ENCODE measurements at regions not wholly inside any gene's neighbourhood (a gene's known extent, or its start where the extent isn't known, plus 50 kb on each side); places are given as distances from the start of the nearest gene placed in this dataset.

GRCh38 chr12:42857106-42857505 is 267.6 kb upstream of the PRICKLE1 start:
- Histone ChIP-seq H3K27ac (ENCODE audit: low read depth, low read length) (no peak overlapping the region), H3K36me3 (ENCODE audit: insufficient read depth, low read length) (no peaks in the 10 kb centered on the region), H3K4me3 (ENCODE audit: low read length) (no peak overlapping the region), H3K4me1 (ENCODE audit: insufficient read depth, low read length) (no peaks in the 10 kb centered on the region), H3K9ac (ENCODE audit: low read depth, low read length) (no peak overlapping the region), H3K9me3 (ENCODE audit: insufficient read depth, low read depth, low read length) (no peaks in the 10 kb centered on the region), H3K27me3 (ENCODE audit: insufficient read depth, low read length) (no peaks in the 10 kb centered on the region)

- no peaks in the 10 kb centered on the region for H3K36me3 ChIP-seq (ENCODE audit: insufficient read depth, low read length)
- no peaks in the 10 kb centered on the region for H3K4me1 ChIP-seq (ENCODE audit: insufficient read depth, low read length)
- H3K9ac ChIP-seq (ENCODE audit: low read depth, low read length): no peak overlapping the region
- no peak overlapping the region for H3K27ac ChIP-seq (ENCODE audit: low read depth, low read length)
- no peaks in the 10 kb centered on the region for H3K27me3 ChIP-seq (ENCODE audit: insufficient read depth, low read length)
- 100% methylated on average over 1 of the region's 2 CpGs for WGBS
- no peaks in the 10 kb centered on the region for H3K9me3 ChIP-seq (ENCODE audit: insufficient read depth, low read depth, low read length)
- no peak overlapping the region for H3K4me3 ChIP-seq (ENCODE audit: low read length)
Observed at GRCh38 chr12:42855362-42855950, 265.9 kb upstream of the PRICKLE1 start.

GRCh38 chr12:42854826-42855225 is 265.3 kb upstream of the PRICKLE1 start:
- Histone ChIP-seq H3K9me3 (ENCODE audit: insufficient read depth, low read depth, low read length) (no peaks in the 10 kb centered on the region), H3K4me3 (ENCODE audit: low read length) (no peak overlapping the region), H3K4me1 (ENCODE audit: insufficient read depth, low read length) (no peaks in the 10 kb centered on the region), H3K27ac (ENCODE audit: low read depth, low read length) (no peak overlapping the region), H3K27me3 (ENCODE audit: insufficient read depth, low read length) (no peaks in the 10 kb centered on the region), H3K9ac (ENCODE audit: low read depth, low read length) (no peak overlapping the region), H3K36me3 (ENCODE audit: insufficient read depth, low read length) (no peaks in the 10 kb centered on the region)

- no peak overlapping the region for H3K9ac ChIP-seq (ENCODE audit: low read depth, low read length)
- H3K27ac ChIP-seq (ENCODE audit: low read depth, low read length): no peak overlapping the region
- no peaks in the 10 kb centered on the region for H3K27me3 ChIP-seq (ENCODE audit: insufficient read depth, low read length)
- no peaks in the 10 kb centered on the region for H3K4me1 ChIP-seq (ENCODE audit: insufficient read depth, low read length)
- 99% methylated on average over 2 of the region's 2 CpGs for WGBS
- no peaks in the 10 kb centered on the region for H3K9me3 ChIP-seq (ENCODE audit: insufficient read depth, low read depth, low read length)
- no peak overlapping the region for H3K4me3 ChIP-seq (ENCODE audit: low read length)
- H3K36me3 ChIP-seq (ENCODE audit: insufficient read depth, low read length): no peaks in the 10 kb centered on the region
Observed at GRCh38 chr12:42854208-42854607, 264.7 kb upstream of the PRICKLE1 start.

- H3K9me3 ChIP-seq (ENCODE audit: insufficient read depth, low read depth, low read length): no peaks in the 10 kb centered on the region
Observed at GRCh38 chr12:42853370-42854140, 264.0 kb upstream of the PRICKLE1 start.

GRCh38 chr12:42846782-42847181 is 257.2 kb upstream of the PRICKLE1 start:
- Histone ChIP-seq H3K27me3 (ENCODE audit: insufficient read depth, low read length) (no peaks in the 10 kb centered on the region), H3K4me3 (ENCODE audit: low read length) (no peak overlapping the region), H3K27ac (ENCODE audit: low read depth, low read length) (no peak overlapping the region), H3K4me1 (ENCODE audit: insufficient read depth, low read length) (no peaks in the 10 kb centered on the region), H3K9ac (ENCODE audit: low read depth, low read length) (no peak overlapping the region), H3K9me3 (ENCODE audit: insufficient read depth, low read depth, low read length) (no peaks in the 10 kb centered on the region), H3K36me3 (ENCODE audit: insufficient read depth, low read length) (no peaks in the 10 kb centered on the region)
- 100% methylated on average over 1 of the region's 1 CpG for WGBS

More at GRCh38 chr12:42853370-42854140, 264.0 kb upstream of the PRICKLE1 start:
- Histone ChIP-seq H3K36me3 (ENCODE audit: insufficient read depth, low read length) (no peaks in the 10 kb centered on the region), H3K27me3 (ENCODE audit: insufficient read depth, low read length) (no peaks in the 10 kb centered on the region), H3K4me1 (ENCODE audit: insufficient read depth, low read length) (no peaks in the 10 kb centered on the region), H3K4me3 (ENCODE audit: low read length) (no peak overlapping the region), H3K27ac (ENCODE audit: low read depth, low read length) (no peak overlapping the region), H3K9ac (ENCODE audit: low read depth, low read length) (no peak overlapping the region)
- WGBS: 96% methylated on average over 2 of the region's 4 CpGs

GRCh38 chr12:42834062-42834461 is 244.5 kb upstream of the PRICKLE1 start:
- 96% methylated on average over 2 of the region's 2 CpGs for WGBS
- H3K27me3 ChIP-seq (ENCODE audit: insufficient read depth, low read length): no peaks in the 10 kb centered on the region
- no peaks in the 10 kb centered on the region for H3K9me3 ChIP-seq (ENCODE audit: insufficient read depth, low read depth, low read length)
- no peak overlapping the region for H3K4me3 ChIP-seq (ENCODE audit: low read length)
- H3K27ac ChIP-seq (ENCODE audit: low read depth, low read length): no peak overlapping the region
- no peak overlapping the region for H3K9ac ChIP-seq (ENCODE audit: low read depth, low read length)
- H3K36me3 ChIP-seq (ENCODE audit: insufficient read depth, low read length): no peaks in the 10 kb centered on the region
- peaks cover 6% of the 10 kb centered on the region; the same call in 1 of the 2 replicates for H3K4me1 ChIP-seq (ENCODE audit: insufficient read depth, low read length)

- Histone ChIP-seq H3K27ac (ENCODE audit: low read depth, low read length) (no peak overlapping the region), H3K9me3 (ENCODE audit: insufficient read depth, low read depth, low read length) (no peaks in the 10 kb centered on the region), H3K27me3 (ENCODE audit: insufficient read depth, low read length) (no peaks in the 10 kb centered on the region), H3K4me1 (ENCODE audit: insufficient read depth, low read length) (peaks cover 6% of the 10 kb centered on the region; the same call in 1 of the 2 replicates), H3K36me3 (ENCODE audit: insufficient read depth, low read length) (no peaks in the 10 kb centered on the region), H3K9ac (ENCODE audit: low read depth, low read length) (no peak overlapping the region), H3K4me3 (ENCODE audit: low read length) (no peak overlapping the region)
- 99% methylated on average over 4 of the region's 4 CpGs for WGBS
Observed at GRCh38 chr12:42828836-42829235, 239.3 kb upstream of the PRICKLE1 start.

GRCh38 chr12:42824327-42824726 is 234.8 kb upstream of the PRICKLE1 start:
- no peaks in the 10 kb centered on the region for H3K27me3 ChIP-seq (ENCODE audit: insufficient read depth, low read length)
- no peak overlapping the region for H3K27ac ChIP-seq (ENCODE audit: low read depth, low read length)
- 95% methylated on average over 2 of the region's 2 CpGs for WGBS
- H3K4me3 ChIP-seq (ENCODE audit: low read length): no peak overlapping the region
- H3K9ac ChIP-seq (ENCODE audit: low read depth, low read length): no peak overlapping the region
- peaks cover 2% of the 10 kb centered on the region; the same call in 1 of the 2 replicates for H3K4me1 ChIP-seq (ENCODE audit: insufficient read depth, low read length)
- H3K9me3 ChIP-seq (ENCODE audit: insufficient read depth, low read depth, low read length): no peaks in the 10 kb centered on the region
- no peaks in the 10 kb centered on the region for H3K36me3 ChIP-seq (ENCODE audit: insufficient read depth, low read length)

GRCh38 chr12:42823679-42824078 is 234.1 kb upstream of the PRICKLE1 start:
- Histone ChIP-seq H3K4me3 (ENCODE audit: low read length) (no peak overlapping the region), H3K27ac (ENCODE audit: low read depth, low read length) (no peak overlapping the region), H3K9ac (ENCODE audit: low read depth, low read length) (no peak overlapping the region), H3K4me1 (ENCODE audit: insufficient read depth, low read length) (peaks cover 2% of the 10 kb centered on the region; the same call in 1 of the 2 replicates), H3K36me3 (ENCODE audit: insufficient read depth, low read length) (no peaks in the 10 kb centered on the region), H3K27me3 (ENCODE audit: insufficient read depth, low read length) (no peaks in the 10 kb centered on the region), H3K9me3 (ENCODE audit: insufficient read depth, low read depth, low read length) (no peaks in the 10 kb centered on the region)

GRCh38 chr12:42819846-42820245 is 230.3 kb upstream of the PRICKLE1 start:
- 74% methylated on average over 6 of the region's 6 CpGs for WGBS
- peaks cover 2% of the 10 kb centered on the region; the same call in 1 of the 2 replicates for H3K4me1 ChIP-seq (ENCODE audit: insufficient read depth, low read length)
- no peak overlapping the region for H3K27ac ChIP-seq (ENCODE audit: low read depth, low read length)
- no peaks in the 10 kb centered on the region for H3K36me3 ChIP-seq (ENCODE audit: insufficient read depth, low read length)
- H3K9ac ChIP-seq (ENCODE audit: low read depth, low read length): no peak overlapping the region
- no peaks in the 10 kb centered on the region for H3K27me3 ChIP-seq (ENCODE audit: insufficient read depth, low read length)
- H3K4me3 ChIP-seq (ENCODE audit: low read length): no peak overlapping the region
- no peaks in the 10 kb centered on the region for H3K9me3 ChIP-seq (ENCODE audit: insufficient read depth, low read depth, low read length)
